Astrocyte (in vitro differentiated cells and primary cell): ENCODE measurements at regions not wholly inside any gene's neighbourhood (a gene's known extent, or its start where the extent isn't known, plus 50 kb on each side); places are given as distances from the start of the nearest gene placed in this dataset.
A peak's percentile ranks its signal among the peaks of the same experiment; 100 is the strongest.

Source experiments
- DNase-seq: peaks from one replicate; pipeline ENCODE4 v3.0.0-alpha.2; 2010; ENCODE audit warnings: low read depth
- FAIRE-seq: peaks from 2 replicates; lab custom pipeline; 2011; peaks lifted over from hg19 to GRCh38; lab: Jason Lieb, UNC
- H2AFZ ChIP-seq: 2 replicates; pipeline ENCODE4 v1.6.0; 2012; ENCODE audit warnings: low read depth, low read length, inconsistent platforms
- H3K27ac ChIP-seq: 2 replicates; pipeline ENCODE4 v1.5.1; 2011; ENCODE audit warnings: low read depth, low read length, inconsistent platforms
- H3K27me3 ChIP-seq: 2 replicates; pipeline ENCODE4 v1.6.0; 2011; ENCODE audit warnings: low read length, inconsistent platforms; ENCODE audit not compliant: insufficient read depth
- H3K36me3 ChIP-seq: 2 replicates; pipeline ENCODE4 v1.5.1; 2011; ENCODE audit warnings: low read length, inconsistent platforms; ENCODE audit not compliant: insufficient read depth
- H3K4me1 ChIP-seq: 2 replicates; pipeline ENCODE4 v1.5.1; 2011; ENCODE audit warnings: low read length, inconsistent platforms; ENCODE audit not compliant: insufficient read depth
- H3K4me2 ChIP-seq: 2 replicates; pipeline ENCODE4 v1.6.0; 2012; ENCODE audit warnings: low read length, inconsistent platforms
- H3K4me3 ChIP-seq: 2 replicates; pipeline ENCODE4 v1.5.1; 2011; ENCODE audit warnings: low read depth, mild to moderate bottlenecking, low read length, inconsistent platforms; ENCODE audit not compliant: insufficient read depth
- H3K79me2 ChIP-seq: 2 replicates; pipeline ENCODE4 v1.6.0; 2012; ENCODE audit warnings: mild to moderate bottlenecking, low read length, inconsistent platforms; ENCODE audit not compliant: insufficient read depth
- H3K9ac ChIP-seq: 2 replicates; pipeline ENCODE4 v1.6.0; 2012; ENCODE audit warnings: mild to moderate bottlenecking, low read length, inconsistent platforms
- H3K9me3 ChIP-seq: 2 replicates; pipeline ENCODE4 v1.5.1; 2012; ENCODE audit warnings: low read depth, mild to moderate bottlenecking, low read length, inconsistent platforms; ENCODE audit not compliant: insufficient read depth
- H4K20me1 ChIP-seq: 2 replicates; pipeline ENCODE4 v1.6.0; 2012; ENCODE audit warnings: low read length, inconsistent platforms; ENCODE audit not compliant: insufficient read depth
- H3K27ac Mint-ChIP-seq: one replicate; pipeline ENCODE4 v1.8.0; 2021; ENCODE audit warnings: mild to moderate bottlenecking, mixed read lengths; ENCODE audit not compliant: unreplicated experiment
- H3K27me3 Mint-ChIP-seq: one replicate; pipeline ENCODE4 v1.8.0; 2021; ENCODE audit warnings: low read depth, mixed read lengths; ENCODE audit not compliant: unreplicated experiment
- H3K36me3 Mint-ChIP-seq: one replicate; pipeline ENCODE4 v1.8.0; 2021; ENCODE audit warnings: low read depth, mixed read lengths; ENCODE audit not compliant: unreplicated experiment
- H3K4me1 Mint-ChIP-seq: one replicate; pipeline ENCODE4 v1.8.0; 2021; ENCODE audit warnings: low read depth, mixed read lengths; ENCODE audit not compliant: unreplicated experiment
- H3K4me3 Mint-ChIP-seq: one replicate; pipeline ENCODE4 v1.8.0; 2021; ENCODE audit warnings: mild to moderate bottlenecking, moderate library complexity, mixed read lengths; ENCODE audit not compliant: unreplicated experiment
- H3K9me3 Mint-ChIP-seq: one replicate; pipeline ENCODE4 v1.8.0; 2021; ENCODE audit warnings: mild to moderate bottlenecking, mixed read lengths; ENCODE audit not compliant: unreplicated experiment
- CTCF ChIP-seq: IDR thresholded peaks from 2 replicates; pipeline ENCODE4 v1.5.1; 2011; ENCODE audit warnings: low read depth, mild to moderate bottlenecking, inconsistent platforms, low read length, moderate library complexity; ENCODE audit not compliant: insufficient read depth
- EZH2 ChIP-seq: IDR thresholded peaks from 2 replicates; pipeline ENCODE4 v1.6.1; 2012; ENCODE audit warnings: mild to moderate bottlenecking, low read length, inconsistent platforms; ENCODE audit not compliant: insufficient read depth

- no peak overlapping the region for H3K4me3 ChIP-seq
- H3K79me2 ChIP-seq = no peaks in the 10 kb centered on the region
- TF ChIP-seq CTCF (no peak), EZH2 (no peak)
- H3K9me3 Mint-ChIP-seq = peaks cover 5% of the 10 kb centered on the region
- no peak overlapping the region for H3K27ac ChIP-seq
- no peaks in the 10 kb centered on the region for H3K4me1 ChIP-seq
- no peak overlapping the region for H3K27ac Mint-ChIP-seq
- no peak overlapping the region for H3K4me2 ChIP-seq
- no peaks in the 10 kb centered on the region for H4K20me1 ChIP-seq
- H3K4me1 Mint-ChIP-seq = no peaks in the 10 kb centered on the region
- FAIRE-seq (no peak), DNase-seq (no peak)
- H3K27me3 ChIP-seq = no peaks in the 10 kb centered on the region
- no peaks in the 10 kb centered on the region for H3K36me3 Mint-ChIP-seq
- no peak overlapping the region for H2AFZ ChIP-seq
- H3K9me3 ChIP-seq = no peaks in the 10 kb centered on the region
- H3K36me3 ChIP-seq = no peaks in the 10 kb centered on the region
- no peak overlapping the region for H3K4me3 Mint-ChIP-seq
- H3K9ac ChIP-seq = no peak overlapping the region
- H3K27me3 Mint-ChIP-seq = no peaks in the 10 kb centered on the region
These were observed 528.5 kb downstream of the ADGRL2 start for GRCh38 chr1:82329226-82329625.

GRCh38 chr1:82323144-82323841 lies 522.6 kb downstream of the ADGRL2 start:
- Mint-ChIP-seq H3K9me3 (no peaks in the 10 kb centered on the region), H3K4me3 (no peak overlapping the region), H3K4me1 (peaks cover 13% of the 10 kb centered on the region), H3K27me3 (no peaks in the 10 kb centered on the region), H3K27ac (no peak overlapping the region), H3K36me3 (no peaks in the 10 kb centered on the region)
- no peak for TF ChIP-seq EZH2
- TF ChIP-seq CTCF = no peak
- Histone ChIP-seq H3K27ac (no peak overlapping the region), H3K27me3 (no peaks in the 10 kb centered on the region), H3K4me3 (no peak overlapping the region), H2AFZ (no peak overlapping the region), H3K9me3 (no peaks in the 10 kb centered on the region), H3K9ac (no peak overlapping the region), H3K79me2 (no peaks in the 10 kb centered on the region), H4K20me1 (no peaks in the 10 kb centered on the region), H3K4me1 (no peaks in the 10 kb centered on the region), H3K36me3 (no peaks in the 10 kb centered on the region), H3K4me2 (no peak overlapping the region)
- DNase-seq (no peak), FAIRE-seq (no peak)

GRCh38 chr1:82321794-82322193 lies 521.1 kb downstream of the ADGRL2 start:
- H3K79me2 ChIP-seq = no peaks in the 10 kb centered on the region
- TF ChIP-seq CTCF (no peak), EZH2 (no peak)
- H3K9me3 ChIP-seq = no peaks in the 10 kb centered on the region
- H3K4me3 Mint-ChIP-seq = no peak overlapping the region
- no peaks in the 10 kb centered on the region for H3K36me3 Mint-ChIP-seq
- no peaks in the 10 kb centered on the region for H3K27me3 Mint-ChIP-seq
- H2AFZ ChIP-seq = no peak overlapping the region
- H3K27me3 ChIP-seq = no peaks in the 10 kb centered on the region
- H3K9ac ChIP-seq = no peak overlapping the region
- DNase-seq = peak; percentile 8
- H3K4me3 ChIP-seq = no peak overlapping the region
- H3K27ac Mint-ChIP-seq = no peak overlapping the region
- H3K27ac ChIP-seq = no peak overlapping the region
- H4K20me1 ChIP-seq = no peaks in the 10 kb centered on the region
- H3K9me3 Mint-ChIP-seq = no peaks in the 10 kb centered on the region
- FAIRE-seq = no peak
- H3K36me3 ChIP-seq = no peaks in the 10 kb centered on the region
- peaks cover 14% of the 10 kb centered on the region for H3K4me1 Mint-ChIP-seq
- no peak overlapping the region for H3K4me2 ChIP-seq
- no peaks in the 10 kb centered on the region for H3K4me1 ChIP-seq
